HG03139 (cell line): ENCODE measurements at regions not wholly inside any gene's neighbourhood (a gene's known extent, or its start where the extent isn't known, plus 50 kb on each side); places are given as distances from the start of the nearest gene placed in this dataset.

Experiments used
- ATAC-seq: cut with Tn5 transposase; IDR thresholded peaks from one replicate; pipeline ENCODE4 v1.9.1; 2021; ENCODE audit not compliant: unreplicated experiment

- no peak for ATAC-seq
Observed at GRCh38 chr6:87815449-87815848, 113.4 kb upstream of the AKIRIN2 start.

- no peak for ATAC-seq
Observed at GRCh38 chr6:87808005-87808757, 106.1 kb upstream of the AKIRIN2 start.

- ATAC-seq: peak; percentile 59
Observed at GRCh38 chr6:87807475-87807874, 105.4 kb upstream of the AKIRIN2 start.

DNA sequence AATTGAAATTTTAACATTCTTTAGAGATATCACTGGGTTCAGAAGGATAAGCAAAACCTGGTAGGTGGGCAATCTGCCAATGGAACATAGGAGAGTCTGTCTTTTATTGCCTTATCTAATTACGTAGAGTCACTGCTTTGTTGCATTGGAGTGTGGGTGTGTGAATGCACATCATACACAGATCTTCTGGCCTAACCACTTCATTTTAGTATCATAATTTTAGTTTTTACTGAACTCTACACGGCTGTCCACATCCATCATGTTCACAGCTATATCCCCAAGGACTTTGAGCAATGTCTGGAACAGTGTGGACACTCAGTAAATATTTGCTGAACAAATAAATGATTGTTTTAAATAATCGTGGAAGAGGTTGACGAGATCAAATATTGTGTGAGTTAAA, 104.6 kb upstream of the AKIRIN2 start:
- no peak for ATAC-seq

DNA sequence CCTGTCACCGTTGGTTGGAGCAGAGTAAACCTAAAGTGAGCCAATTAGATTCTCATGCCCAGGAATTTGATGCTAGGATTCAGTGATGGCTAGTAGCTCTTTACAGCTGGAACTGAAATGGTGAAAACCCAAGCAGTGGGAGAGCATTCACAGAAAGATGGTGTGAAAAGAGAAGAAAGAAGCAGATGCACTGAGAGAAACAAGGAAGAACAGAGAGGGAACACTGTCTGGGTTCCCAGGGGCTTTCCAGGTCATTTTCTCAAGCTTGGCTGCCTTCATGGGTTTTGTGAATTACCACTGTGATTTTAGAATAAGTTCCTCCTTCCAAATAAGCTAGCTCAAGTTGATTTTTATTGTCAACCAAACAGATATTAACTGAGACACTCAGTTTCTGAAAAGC, 104.1 kb upstream of the AKIRIN2 start:
- no peak for ATAC-seq

GRCh38 chr6:87803791-87804190, 101.8 kb upstream of the AKIRIN2 start:
- ATAC-seq: no peak

DNA sequence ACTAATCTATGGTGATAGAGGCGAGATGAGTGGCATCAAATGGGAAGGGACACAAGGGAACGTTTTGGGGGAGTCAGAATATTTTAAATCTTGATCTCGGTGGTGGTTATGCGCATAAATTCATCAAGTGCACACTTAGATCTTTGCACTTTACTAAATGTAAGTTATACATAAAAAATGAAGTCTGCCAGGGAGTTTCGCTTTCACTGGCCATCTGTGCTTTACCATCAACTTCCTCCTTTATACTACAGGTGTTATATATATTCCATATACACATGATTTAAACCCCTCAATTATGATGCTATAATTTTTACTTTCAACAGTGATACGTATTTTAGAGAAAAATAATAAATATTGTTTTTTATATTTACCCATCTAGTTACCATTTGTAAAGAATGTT, 97.6 kb upstream of the AKIRIN2 start:
- peak; percentile 32 for ATAC-seq

GRCh38 chr6:87798393-87799278, 96.6 kb upstream of the AKIRIN2 start:
- peak; percentile 36 for ATAC-seq

- no peak for ATAC-seq
Observed at GRCh38 chr6:87794922-87795885, 93.2 kb upstream of the AKIRIN2 start.

DNA sequence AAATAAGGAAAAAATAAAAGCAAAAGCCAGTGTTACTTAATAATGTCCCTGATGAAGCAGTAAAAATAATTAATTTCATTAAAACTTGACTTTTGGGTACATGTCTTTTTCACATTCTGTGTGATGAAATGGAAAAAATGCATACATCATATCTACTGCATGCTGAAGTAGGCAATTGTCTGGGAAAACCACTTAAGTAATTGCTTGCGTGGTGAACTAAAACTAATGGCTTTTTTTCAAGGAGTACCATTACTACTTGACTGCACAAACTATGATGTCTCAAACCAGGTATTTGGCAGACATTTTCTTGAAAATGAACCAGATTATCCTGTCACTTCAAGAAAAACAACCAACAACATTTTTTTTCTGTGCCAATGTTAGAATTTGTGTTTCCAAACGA, 91.3 kb upstream of the AKIRIN2 start:
- ATAC-seq: no peak

- no peak for ATAC-seq
Observed at GRCh38 chr6:87791982-87792381, 89.9 kb upstream of the AKIRIN2 start.

DNA sequence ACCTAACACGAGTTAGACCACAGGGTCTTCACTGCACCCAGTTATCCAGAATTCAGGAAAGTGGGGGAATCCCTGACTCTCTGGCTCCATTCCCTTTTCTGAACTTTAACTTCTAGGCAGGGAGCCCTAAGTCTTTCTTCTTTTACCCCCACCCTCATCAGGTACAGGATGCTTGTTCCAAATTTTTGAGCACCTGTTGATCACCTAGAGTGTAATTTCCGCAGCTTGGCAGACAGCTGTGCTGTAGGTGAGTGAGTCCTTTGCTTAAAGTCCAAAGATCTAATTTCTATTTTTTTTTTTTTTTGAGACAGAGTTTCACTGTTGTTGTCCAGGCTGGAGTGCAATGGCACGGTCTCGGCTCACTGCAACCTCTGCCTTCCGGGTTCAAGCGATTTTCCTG, 89.5 kb upstream of the AKIRIN2 start:
- no peak for ATAC-seq

DNA sequence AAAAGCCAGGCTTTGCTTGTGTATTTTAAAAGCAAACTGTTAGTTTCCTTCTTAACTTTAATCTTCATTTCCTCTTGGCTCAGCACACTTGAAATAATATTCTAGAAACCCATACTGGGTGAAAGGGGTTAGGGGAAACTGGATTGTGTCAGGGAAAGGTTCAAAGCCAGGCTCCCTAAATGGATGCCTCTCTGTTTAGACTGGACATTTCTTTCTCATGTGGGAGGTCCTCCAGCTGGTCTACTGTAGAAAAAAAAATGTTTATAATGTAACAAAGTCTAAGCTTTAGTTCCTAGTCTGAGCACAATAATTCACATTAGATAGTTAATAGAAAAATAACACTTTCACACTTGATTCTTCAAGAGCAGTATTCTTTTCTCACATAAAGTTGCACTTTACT, 89.0 kb upstream of the AKIRIN2 start:
- no peak for ATAC-seq

- no peak for ATAC-seq
Observed at GRCh38 chr6:87789900-87790290, 87.9 kb upstream of the AKIRIN2 start.

- no peak for ATAC-seq
Observed at GRCh38 chr6:87789198-87789899, 87.3 kb upstream of the AKIRIN2 start.

GRCh38 chr6:87788141-87788540, 86.1 kb upstream of the AKIRIN2 start:
- no peak for ATAC-seq

GRCh38 chr6:87785229-87785862, 83.3 kb upstream of the AKIRIN2 start:
- ATAC-seq: no peak

- no peak for ATAC-seq
Observed at GRCh38 chr6:87784690-87785089, 82.7 kb upstream of the AKIRIN2 start.

DNA sequence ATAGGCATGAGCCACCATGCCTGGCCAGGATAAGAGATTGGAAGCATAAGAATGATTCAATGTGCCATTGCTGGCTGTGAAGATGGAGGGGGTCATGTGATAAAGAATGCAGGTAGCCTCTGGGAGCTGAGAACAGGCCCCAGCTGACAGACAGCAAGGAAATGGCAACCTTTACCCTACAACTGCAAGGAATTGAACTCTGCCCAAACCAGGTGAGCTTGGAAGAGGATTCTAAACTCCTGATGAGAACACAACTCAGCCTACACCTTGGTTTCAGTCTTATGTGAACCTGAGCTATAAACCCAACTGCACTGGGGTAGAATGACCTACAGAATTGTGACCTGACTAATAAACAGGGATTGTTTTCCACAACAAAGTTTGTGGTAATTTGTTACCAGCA, 82.0 kb upstream of the AKIRIN2 start:
- no peak for ATAC-seq

DNA sequence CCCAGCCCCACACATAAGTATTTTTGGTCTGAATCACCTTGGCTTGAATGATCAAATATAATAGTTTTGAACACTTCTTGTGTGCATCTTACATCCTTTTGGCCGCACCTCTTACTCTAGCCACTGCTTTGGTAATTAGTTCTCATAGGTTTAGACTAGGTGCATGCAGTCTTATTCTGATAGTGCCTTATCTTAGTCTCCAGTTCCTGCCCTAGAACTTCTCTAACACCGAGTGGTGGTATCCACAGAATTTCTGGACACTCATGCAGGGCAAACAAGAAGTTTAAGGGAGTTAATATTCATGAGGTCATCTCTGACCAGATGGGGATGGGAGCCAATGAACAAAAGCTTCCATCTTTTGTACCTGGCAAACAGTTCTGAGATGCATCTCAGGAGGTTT, 77.5 kb upstream of the AKIRIN2 start:
- ATAC-seq: no peak
